HG03175 (cell line): ENCODE measurements at regions not wholly inside any gene's neighbourhood (a gene's known extent, or its start where the extent isn't known, plus 50 kb on each side); places are given as distances from the start of the nearest gene placed in this dataset.
"Not testable (repeated sequence)": the region's sequence is repeated elsewhere in the genome, so short reads cannot be mapped to it uniquely, and the experiment has no call there.

Experiments
- ATAC-seq: cut with Tn5 transposase; IDR thresholded peaks from one replicate; pipeline ENCODE4 v1.9.1; 2021; ENCODE audit warnings: mild to moderate bottlenecking, moderate library complexity; ENCODE audit not compliant: unreplicated experiment

GRCh38 chr5:104375345-104375744, 812.8 kb upstream of the NUDT12 start:
- no peak for ATAC-seq

- ATAC-seq = no peak
Measured at GRCh38 chr5:104372796-104373195, 810.2 kb upstream of the NUDT12 start.

- no peak for ATAC-seq
Measured at GRCh38 chr5:104372376-104372775, 809.8 kb upstream of the NUDT12 start.

GRCh38 chr5:104370523-104370922, 807.9 kb upstream of the NUDT12 start:
- ATAC-seq = no peak

GRCh38 chr5:104367978-104368377, 805.4 kb upstream of the NUDT12 start:
- ATAC-seq = no peak

- ATAC-seq = no peak
Measured at GRCh38 chr5:104363567-104363966, 801.0 kb upstream of the NUDT12 start.

- ATAC-seq = no peak
Measured at GRCh38 chr5:104361932-104362331, 799.3 kb upstream of the NUDT12 start.

GRCh38 chr5:104355350-104355749, 792.8 kb upstream of the NUDT12 start:
- ATAC-seq = no peak

- no peak for ATAC-seq
Measured at GRCh38 chr5:104353371-104353770, 790.8 kb upstream of the NUDT12 start.

GRCh38 chr5:104352954-104353353, 790.4 kb upstream of the NUDT12 start:
- no peak for ATAC-seq

GRCh38 chr5:104347119-104347708, 784.6 kb upstream of the NUDT12 start:
- ATAC-seq = no peak

GRCh38 chr5:104345222-104346016, 782.8 kb upstream of the NUDT12 start:
- no peak for ATAC-seq

- no peak for ATAC-seq
Measured at GRCh38 chr5:104344809-104345208, 782.2 kb upstream of the NUDT12 start.

- no peak for ATAC-seq
Measured at GRCh38 chr5:104327801-104328200, 765.2 kb upstream of the NUDT12 start.

- ATAC-seq = no peak
Measured at GRCh38 chr5:104326966-104327365, 764.4 kb upstream of the NUDT12 start.

GRCh38 chr5:104325356-104325755, 762.8 kb upstream of the NUDT12 start:
- no peak for ATAC-seq

- ATAC-seq = not testable (repeated sequence)
Measured at GRCh38 chr5:104316676-104317075, 754.1 kb upstream of the NUDT12 start.

GRCh38 chr5:104312481-104312880, 749.9 kb upstream of the NUDT12 start:
- no peak for ATAC-seq

GRCh38 chr5:104305602-104306001, 743.0 kb upstream of the NUDT12 start:
- no peak for ATAC-seq

- ATAC-seq = no peak
Measured at GRCh38 chr5:104299998-104300706, 737.6 kb upstream of the NUDT12 start.

GRCh38 chr5:104298518-104298917, 735.9 kb upstream of the NUDT12 start:
- no peak for ATAC-seq

GRCh38 chr5:104297076-104297475, 734.5 kb upstream of the NUDT12 start:
- no peak for ATAC-seq
